ENCODE measurements at regions not wholly inside any gene's neighbourhood (a gene's known extent, or its start where the extent isn't known, plus 50 kb on each side); places are given as distances from the start of the nearest gene placed in this dataset.

GRCh38 chr6:15989397-15989796, 139.5 kb upstream of the MYLIP start:
- Mint-ChIP-seq H3K4me3 (no peak overlapping the region), H3K36me3 (no peaks in the 10 kb centered on the region), H3K27ac (no peak overlapping the region), H3K4me1 (no peaks in the 10 kb centered on the region), H3K9me3 (no peaks in the 10 kb centered on the region), H3K27me3 (peaks cover under 1% of the 10 kb centered on the region)

DNA sequence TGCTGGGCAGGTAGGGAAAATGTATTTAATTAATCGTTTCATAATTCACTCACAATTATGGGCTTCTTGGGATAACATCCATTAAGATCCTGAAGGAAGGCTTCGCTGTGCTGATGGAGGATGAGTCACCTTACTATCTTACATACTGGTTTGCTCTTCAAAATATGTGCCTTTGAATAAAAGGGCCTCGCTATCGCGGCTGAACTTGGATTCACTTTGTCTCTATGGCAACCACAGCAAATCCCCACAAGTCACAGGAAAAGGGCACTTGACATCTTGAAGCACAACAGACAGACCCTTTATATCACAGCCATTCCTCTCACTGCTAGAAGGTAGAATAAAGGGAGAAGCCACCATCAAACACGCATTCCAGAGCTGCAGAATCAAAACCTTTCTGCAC, 141.3 kb upstream of the MYLIP start:
- H3K9me3 Mint-ChIP-seq = no peaks in the 10 kb centered on the region
- H3K4me3 Mint-ChIP-seq = no peak overlapping the region
- H3K27ac Mint-ChIP-seq = no peak overlapping the region
- H3K27me3 Mint-ChIP-seq = peaks cover 4% of the 10 kb centered on the region
- no peaks in the 10 kb centered on the region for H3K36me3 Mint-ChIP-seq
- H3K4me1 Mint-ChIP-seq = no peaks in the 10 kb centered on the region

DNA sequence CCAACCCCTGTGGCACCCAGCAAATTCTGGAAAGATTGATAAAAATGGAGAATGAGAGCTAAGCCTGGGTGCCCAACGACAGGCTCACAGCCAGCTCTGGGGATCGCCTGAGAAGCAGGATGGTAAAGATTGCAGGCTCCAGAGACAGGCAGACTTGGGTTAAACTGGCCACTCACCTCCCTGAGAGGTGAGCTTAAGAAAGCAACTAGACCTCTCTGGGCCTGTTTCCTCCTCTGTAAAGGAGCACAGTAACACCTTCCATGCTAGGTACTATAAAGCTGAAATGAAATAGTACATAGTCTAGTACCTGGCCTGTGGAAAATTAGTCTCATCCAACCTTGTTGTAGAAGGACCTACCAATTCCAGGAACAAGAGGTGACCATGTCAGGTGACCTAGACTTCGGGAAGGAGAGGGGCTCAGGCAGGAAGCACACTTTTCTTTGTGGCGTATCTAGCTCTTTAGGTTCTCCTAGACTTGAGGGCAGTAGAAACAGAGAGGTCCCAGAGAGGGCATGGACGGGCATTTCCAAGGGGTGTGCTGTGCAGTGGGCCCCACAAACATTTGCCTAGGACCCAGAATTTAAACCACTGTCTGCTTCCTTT, 142.8 kb upstream of the MYLIP start:
- Mint-ChIP-seq H3K27me3 (peaks cover 4% of the 10 kb centered on the region), H3K4me1 (no peaks in the 10 kb centered on the region), H3K27ac (peak overlapping the region; percentile 26), H3K9me3 (no peaks in the 10 kb centered on the region), H3K36me3 (no peaks in the 10 kb centered on the region), H3K4me3 (no peak overlapping the region)

GRCh38 chr6:15985379-15985959, 143.4 kb upstream of the MYLIP start:
- H3K36me3 Mint-ChIP-seq = no peaks in the 10 kb centered on the region
- no peaks in the 10 kb centered on the region for H3K4me1 Mint-ChIP-seq
- no peaks in the 10 kb centered on the region for H3K9me3 Mint-ChIP-seq
- peak overlapping the region; percentile 26 for H3K27ac Mint-ChIP-seq
- H3K4me3 Mint-ChIP-seq = no peak overlapping the region
- H3K27me3 Mint-ChIP-seq = peaks cover 5% of the 10 kb centered on the region

DNA sequence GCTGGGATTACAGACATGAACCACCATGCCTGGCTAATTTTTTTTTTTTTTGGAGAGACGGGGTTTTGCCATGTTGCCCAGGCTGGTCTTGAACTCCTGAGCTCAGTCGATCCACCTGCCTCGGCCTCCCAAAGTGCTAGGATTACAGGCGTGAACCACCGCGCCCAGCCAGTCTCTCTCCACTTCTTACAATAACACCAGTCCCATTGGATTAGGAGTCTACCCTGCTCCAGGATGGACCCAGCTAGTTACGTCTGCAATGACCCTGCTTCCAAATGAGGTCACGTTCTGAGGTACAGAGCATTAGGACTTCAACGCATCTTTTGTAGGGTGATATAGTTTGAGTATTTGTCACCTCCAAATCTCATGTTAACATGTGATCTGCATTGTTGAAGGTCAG, 146.9 kb upstream of the MYLIP start:
- Mint-ChIP-seq H3K27me3 (peaks cover 5% of the 10 kb centered on the region), H3K36me3 (no peaks in the 10 kb centered on the region), H3K4me3 (no peak overlapping the region), H3K4me1 (no peaks in the 10 kb centered on the region), H3K27ac (no peak overlapping the region), H3K9me3 (no peaks in the 10 kb centered on the region)

DNA sequence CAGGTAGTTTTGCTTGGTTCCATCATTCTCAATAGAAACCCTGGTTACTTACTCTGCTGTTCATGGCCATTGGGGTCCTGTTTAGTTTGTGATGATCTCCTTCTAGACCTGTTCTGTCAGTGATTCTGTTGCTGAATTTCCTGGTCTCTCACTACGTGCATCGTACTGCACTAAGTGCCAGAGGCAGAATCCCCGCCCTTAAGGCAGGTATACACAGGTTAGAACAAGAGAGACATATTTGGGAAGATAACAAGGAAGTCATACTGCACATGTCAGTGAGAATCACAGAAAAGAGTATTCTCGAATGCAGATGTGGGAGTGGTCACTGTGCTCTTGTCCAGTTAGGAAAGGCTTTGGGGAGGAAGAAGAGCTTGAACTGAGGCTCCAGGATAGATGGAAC, 148.1 kb upstream of the MYLIP start:
- peaks cover 5% of the 10 kb centered on the region for H3K27me3 Mint-ChIP-seq
- no peaks in the 10 kb centered on the region for H3K36me3 Mint-ChIP-seq
- H3K4me1 Mint-ChIP-seq = no peaks in the 10 kb centered on the region
- no peak overlapping the region for H3K4me3 Mint-ChIP-seq
- H3K9me3 Mint-ChIP-seq = no peaks in the 10 kb centered on the region
- H3K27ac Mint-ChIP-seq = no peak overlapping the region

- H3K27ac Mint-ChIP-seq = no peak overlapping the region
- peaks cover 5% of the 10 kb centered on the region for H3K9me3 Mint-ChIP-seq
- no peak overlapping the region for H3K4me3 Mint-ChIP-seq
- peaks cover 2% of the 10 kb centered on the region for H3K36me3 Mint-ChIP-seq
- no peaks in the 10 kb centered on the region for H3K4me1 Mint-ChIP-seq
- H3K27me3 Mint-ChIP-seq = peaks cover 4% of the 10 kb centered on the region
These were observed 150.5 kb upstream of the MYLIP start for GRCh38 chr6:15978426-15978825.

DNA sequence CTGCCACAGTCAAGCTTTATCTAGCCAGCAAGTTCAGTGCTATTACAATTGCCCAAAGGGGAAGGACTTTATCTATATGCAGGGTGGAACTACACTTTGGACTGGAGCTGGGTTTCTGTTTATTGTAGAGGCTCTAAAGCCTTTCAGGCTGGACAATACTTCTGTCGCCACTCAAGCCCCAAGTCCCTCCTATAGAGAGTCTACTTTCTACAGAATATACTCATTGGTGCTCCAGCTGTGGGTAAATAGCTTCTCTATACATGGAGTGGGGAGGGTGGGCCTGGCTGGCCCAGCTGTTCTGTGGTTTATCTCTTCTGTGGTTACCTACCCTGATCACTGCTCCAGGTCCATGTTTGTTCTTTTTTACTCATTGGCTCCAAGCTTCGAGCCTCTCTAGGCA, 151.8 kb upstream of the MYLIP start:
- H3K27me3 Mint-ChIP-seq = peaks cover 1% of the 10 kb centered on the region
- H3K4me1 Mint-ChIP-seq = no peaks in the 10 kb centered on the region
- no peak overlapping the region for H3K4me3 Mint-ChIP-seq
- H3K36me3 Mint-ChIP-seq = peaks cover 2% of the 10 kb centered on the region
- H3K9me3 Mint-ChIP-seq = peaks cover 12% of the 10 kb centered on the region
- H3K27ac Mint-ChIP-seq = no peak overlapping the region

GRCh38 chr6:15974817-15975216, 154.1 kb upstream of the MYLIP start:
- no peak overlapping the region for H3K27ac Mint-ChIP-seq
- no peaks in the 10 kb centered on the region for H3K4me1 Mint-ChIP-seq
- H3K9me3 Mint-ChIP-seq = peaks cover 12% of the 10 kb centered on the region
- H3K4me3 Mint-ChIP-seq = no peak overlapping the region
- H3K27me3 Mint-ChIP-seq = peaks cover 2% of the 10 kb centered on the region
- peaks cover 2% of the 10 kb centered on the region for H3K36me3 Mint-ChIP-seq

GRCh38 chr6:15970517-15970916, 158.4 kb upstream of the MYLIP start:
- H3K36me3 Mint-ChIP-seq = peaks cover 2% of the 10 kb centered on the region
- H3K4me1 Mint-ChIP-seq = no peaks in the 10 kb centered on the region
- no peak overlapping the region for H3K27ac Mint-ChIP-seq
- H3K27me3 Mint-ChIP-seq = peaks cover 2% of the 10 kb centered on the region
- peaks cover 12% of the 10 kb centered on the region for H3K9me3 Mint-ChIP-seq
- no peak overlapping the region for H3K4me3 Mint-ChIP-seq

- Mint-ChIP-seq H3K27ac (no peak overlapping the region), H3K4me1 (no peaks in the 10 kb centered on the region), H3K4me3 (no peak overlapping the region), H3K9me3 (peaks cover 12% of the 10 kb centered on the region), H3K27me3 (peaks cover 2% of the 10 kb centered on the region), H3K36me3 (peaks cover 2% of the 10 kb centered on the region)
These were observed 159.6 kb upstream of the MYLIP start for GRCh38 chr6:15969236-15969778.

DNA sequence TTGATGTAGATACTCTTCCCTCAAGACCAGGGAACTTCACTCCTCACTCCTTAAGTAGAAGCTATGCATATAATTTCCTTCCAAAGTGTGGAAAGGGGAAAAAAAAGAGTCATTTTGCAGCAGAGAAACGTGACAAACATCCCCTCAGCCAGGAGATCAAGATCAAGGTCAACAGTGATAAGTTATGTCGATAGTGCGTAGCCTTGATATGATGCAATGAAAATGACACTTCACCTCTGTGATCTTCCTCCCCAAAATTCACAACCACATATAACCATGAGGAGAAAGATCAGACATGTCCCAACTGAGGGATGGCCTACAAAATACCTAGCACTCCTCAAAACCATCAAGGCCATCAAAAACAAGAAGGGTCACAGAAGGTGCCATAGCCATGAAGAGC, 160.4 kb upstream of the MYLIP start:
- H3K27ac Mint-ChIP-seq = no peak overlapping the region

GRCh38 chr6:15966000-15966520, 162.8 kb upstream of the MYLIP start:
- Mint-ChIP-seq H3K9me3 (no peaks in the 10 kb centered on the region), H3K27ac (no peak overlapping the region), H3K36me3 (no peaks in the 10 kb centered on the region), H3K4me3 (no peak overlapping the region), H3K4me1 (peaks cover 15% of the 10 kb centered on the region), H3K27me3 (peaks cover 2% of the 10 kb centered on the region)

More for the DNA sequence above, 160.4 kb upstream of the MYLIP start:
- peaks cover 2% of the 10 kb centered on the region for H3K27me3 Mint-ChIP-seq
- H3K9me3 Mint-ChIP-seq = peaks cover 7% of the 10 kb centered on the region
- H3K4me1 Mint-ChIP-seq = no peaks in the 10 kb centered on the region
- H3K36me3 Mint-ChIP-seq = no peaks in the 10 kb centered on the region
- H3K4me3 Mint-ChIP-seq = no peak overlapping the region

- no peaks in the 10 kb centered on the region for H3K36me3 Mint-ChIP-seq
- H3K9me3 Mint-ChIP-seq = no peaks in the 10 kb centered on the region
- H3K4me3 Mint-ChIP-seq = no peak overlapping the region
- peaks cover 15% of the 10 kb centered on the region for H3K4me1 Mint-ChIP-seq
- H3K27ac Mint-ChIP-seq = peak overlapping the region; percentile 3
- no peaks in the 10 kb centered on the region for H3K27me3 Mint-ChIP-seq
These were observed 166.5 kb upstream of the MYLIP start for GRCh38 chr6:15962449-15962764.

GRCh38 chr6:15961635-15962448, 167.0 kb upstream of the MYLIP start:
- H3K4me3 Mint-ChIP-seq = no peak overlapping the region
- H3K36me3 Mint-ChIP-seq = no peaks in the 10 kb centered on the region
- H3K27me3 Mint-ChIP-seq = no peaks in the 10 kb centered on the region
- no peaks in the 10 kb centered on the region for H3K9me3 Mint-ChIP-seq
- H3K4me1 Mint-ChIP-seq = peaks cover 18% of the 10 kb centered on the region
- H3K27ac Mint-ChIP-seq = peak overlapping the region; percentile 3

All from activated naive CD4-positive, alpha-beta T cell treated with anti-CD3 and anti-CD28 coated beads, Interleukin-2, amount 50 U/mL, for 24 hours (primary cell).